ENCODE measurements at regions not wholly inside any gene's neighbourhood (a gene's known extent, or its start where the extent isn't known, plus 50 kb on each side); places are given as distances from the start of the nearest gene placed in this dataset.

DNA sequence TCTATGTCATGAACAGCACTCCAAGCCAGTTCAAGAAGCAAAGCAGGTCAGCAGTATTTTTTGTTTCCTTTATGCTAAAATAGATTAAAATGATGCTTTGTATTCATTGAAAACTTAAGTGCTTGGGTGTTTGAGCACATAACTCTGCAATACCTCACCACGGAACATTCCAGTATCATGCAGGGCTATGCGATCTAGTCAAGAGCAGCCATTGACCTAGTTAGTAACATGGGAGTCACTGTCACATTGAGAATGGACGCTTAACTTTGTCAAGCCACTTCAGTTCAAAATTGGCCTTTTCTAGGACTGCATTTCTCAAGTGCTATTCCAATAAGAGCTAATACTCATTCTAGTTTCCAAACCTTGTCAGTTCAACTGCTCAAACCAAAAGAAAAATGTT, 160.1 kb upstream of the FSTL5 start:
- no peak for TF ChIP-seq TAF1 (IDR thresholded peaks at IDR 0.05; ENCODE audit: borderline replicate concordance, low read depth, low read length)
- no peak for TF ChIP-seq POLR2A (IDR thresholded peaks at IDR 0.05; ENCODE audit: low read depth, low read length)
- TF ChIP-seq POLR2AphosphoS5 (IDR thresholded peaks at IDR 0.05; ENCODE audit: low read depth, low read length), result no peak
- DNase-seq (ENCODE audit: insufficient read length), result no peak
- no peak for FAIRE-seq

DNA sequence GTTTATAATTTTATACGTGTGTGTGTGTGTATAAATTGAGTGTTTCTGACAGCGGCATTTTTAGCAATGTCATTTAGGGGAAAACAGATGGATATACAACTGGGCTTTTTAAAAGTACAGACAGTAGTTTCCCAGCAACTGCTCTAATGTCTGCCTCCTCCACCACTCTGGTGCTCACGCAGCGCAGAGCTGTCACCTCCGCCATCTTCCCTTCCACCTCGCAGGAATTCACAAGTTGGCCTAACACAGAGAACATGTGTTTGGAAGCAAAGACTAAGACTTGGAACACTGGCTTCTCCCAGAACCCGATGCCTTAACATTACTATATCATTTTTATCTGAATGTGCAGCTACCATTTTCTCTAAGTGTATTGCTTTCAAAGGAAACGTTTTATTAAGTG, 158.3 kb upstream of the FSTL5 start:
- TF ChIP-seq POLR2A (IDR thresholded peaks at IDR 0.05; ENCODE audit: low read depth, low read length) (no peak), TAF1 (IDR thresholded peaks at IDR 0.05; ENCODE audit: borderline replicate concordance, low read depth, low read length) (no peak), POLR2AphosphoS5 (IDR thresholded peaks at IDR 0.05; ENCODE audit: low read depth, low read length) (no peak)
- FAIRE-seq (no peak), DNase-seq (ENCODE audit: insufficient read length) (no peak)

DNA sequence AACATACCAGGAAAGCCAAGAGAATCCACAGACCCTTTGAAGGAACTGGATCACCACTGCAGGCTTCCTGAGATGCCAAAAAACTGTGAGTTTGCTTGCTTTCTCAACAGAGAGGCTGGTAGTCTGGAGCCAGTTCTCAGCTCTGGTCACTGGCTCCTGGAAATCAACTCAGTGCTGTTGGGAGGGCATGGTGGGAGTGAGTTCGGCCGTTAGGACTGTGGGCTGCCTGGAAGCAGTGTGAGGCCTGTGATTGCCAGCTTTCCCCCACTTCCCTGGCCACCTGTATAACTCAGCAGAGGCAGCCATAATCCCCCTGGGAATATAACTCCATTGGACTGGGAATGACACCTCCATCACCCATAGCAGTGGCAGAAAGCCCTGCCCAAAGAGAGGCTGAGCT, 122.0 kb upstream of the FSTL5 start:
- FAIRE-seq, result no peak
- DNase-seq (ENCODE audit: insufficient read length), result no peak
- no peak for TF ChIP-seq TAF1 (IDR thresholded peaks at IDR 0.05; ENCODE audit: borderline replicate concordance, low read depth, low read length)
- no peak for TF ChIP-seq POLR2A (IDR thresholded peaks at IDR 0.05; ENCODE audit: low read depth, low read length)
- no peak for TF ChIP-seq POLR2AphosphoS5 (IDR thresholded peaks at IDR 0.05; ENCODE audit: low read depth, low read length)

- DNase-seq (ENCODE audit: insufficient read length) (no peak), FAIRE-seq (no peak)
- TF ChIP-seq POLR2AphosphoS5 (IDR thresholded peaks at IDR 0.05; ENCODE audit: low read depth, low read length) (no peak), TAF1 (IDR thresholded peaks at IDR 0.05; ENCODE audit: borderline replicate concordance, low read depth, low read length) (no peak), POLR2A (IDR thresholded peaks at IDR 0.05; ENCODE audit: low read depth, low read length) (no peak)
Measured at GRCh38 chr4:162282684-162283083, 118.9 kb upstream of the FSTL5 start.

DNA sequence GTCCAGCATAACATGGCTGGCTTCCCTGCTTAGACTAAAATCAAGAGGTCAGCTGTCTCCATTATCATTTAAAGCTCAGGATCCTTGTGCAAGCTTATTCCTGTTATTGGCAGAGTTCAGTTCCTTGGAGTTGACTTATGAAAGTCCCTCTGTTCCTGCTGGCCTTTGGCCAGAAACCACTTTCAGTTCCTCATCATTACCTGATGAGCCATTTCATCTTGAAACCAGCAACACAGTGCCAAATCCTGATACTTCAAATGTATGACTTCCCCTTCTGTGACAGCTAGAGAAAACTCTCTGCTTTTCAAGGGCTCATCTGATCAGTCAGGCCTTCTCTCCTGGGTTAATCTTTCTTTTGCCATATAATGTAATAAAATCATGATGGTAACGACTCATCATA, 110.6 kb upstream of the FSTL5 start:
- FAIRE-seq (peak; percentile 38), DNase-seq (ENCODE audit: insufficient read length) (no peak)
- TF ChIP-seq POLR2AphosphoS5 (IDR thresholded peaks at IDR 0.05; ENCODE audit: low read depth, low read length) (no peak), TAF1 (IDR thresholded peaks at IDR 0.05; ENCODE audit: borderline replicate concordance, low read depth, low read length) (no peak), POLR2A (IDR thresholded peaks at IDR 0.05; ENCODE audit: low read depth, low read length) (no peak)

DNA sequence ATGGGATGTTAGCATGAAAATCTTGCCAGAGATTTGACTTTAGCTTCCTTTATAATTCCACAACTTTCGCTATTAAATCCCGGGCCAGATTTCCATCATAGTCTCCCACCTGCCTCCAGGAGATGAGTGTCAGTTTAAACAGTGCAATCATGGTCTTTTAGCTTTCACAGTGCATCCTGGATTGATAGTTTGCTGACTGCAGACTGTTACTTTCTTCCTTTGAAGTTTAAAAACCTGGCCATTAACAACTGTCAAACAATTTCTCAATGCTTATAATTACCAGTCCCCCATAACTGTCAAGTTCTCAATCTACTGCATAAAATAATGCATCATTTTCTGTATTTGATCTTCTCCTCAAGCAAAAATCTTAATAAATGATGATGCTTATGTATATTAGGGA, 108.4 kb upstream of the FSTL5 start:
- DNase-seq (ENCODE audit: insufficient read length) (no peak), FAIRE-seq (no peak)
- TF ChIP-seq TAF1 (IDR thresholded peaks at IDR 0.05; ENCODE audit: borderline replicate concordance, low read depth, low read length), result no peak

- DNase-seq (ENCODE audit: insufficient read length) (no peak), FAIRE-seq (no peak)
- TF ChIP-seq POLR2A (IDR thresholded peaks at IDR 0.05; ENCODE audit: low read depth, low read length), result no peak
- no peak for TF ChIP-seq POLR2AphosphoS5 (IDR thresholded peaks at IDR 0.05; ENCODE audit: low read depth, low read length)
- no peak for TF ChIP-seq TAF1 (IDR thresholded peaks at IDR 0.05; ENCODE audit: borderline replicate concordance, low read depth, low read length)
Measured at GRCh38 chr4:162268911-162269310, 105.1 kb upstream of the FSTL5 start.

DNA sequence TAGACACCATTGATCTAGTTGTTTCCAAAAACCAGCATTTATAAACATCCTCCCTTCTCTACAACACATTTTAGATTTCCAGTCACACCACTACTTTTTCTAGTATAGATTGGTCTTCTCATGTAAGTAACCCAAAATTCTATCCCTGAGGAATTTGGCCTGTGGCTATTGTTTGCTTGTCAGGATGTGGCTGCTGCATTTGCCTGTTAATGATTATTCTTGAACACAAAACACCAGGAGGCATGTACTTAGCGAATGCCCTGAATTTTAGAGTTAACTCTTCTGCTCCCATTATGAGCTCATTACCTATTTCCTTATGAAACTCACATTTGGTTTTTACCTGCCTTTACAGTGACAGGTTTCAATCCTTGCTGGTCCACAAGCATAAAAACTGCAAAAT, 102.0 kb upstream of the FSTL5 start:
- TF ChIP-seq POLR2A (IDR thresholded peaks at IDR 0.05; ENCODE audit: low read depth, low read length), result no peak
- TF ChIP-seq POLR2AphosphoS5 (IDR thresholded peaks at IDR 0.05; ENCODE audit: low read depth, low read length), result no peak
- no peak for TF ChIP-seq TAF1 (IDR thresholded peaks at IDR 0.05; ENCODE audit: borderline replicate concordance, low read depth, low read length)
- FAIRE-seq, result no peak
- no peak for DNase-seq (ENCODE audit: insufficient read length)

DNA sequence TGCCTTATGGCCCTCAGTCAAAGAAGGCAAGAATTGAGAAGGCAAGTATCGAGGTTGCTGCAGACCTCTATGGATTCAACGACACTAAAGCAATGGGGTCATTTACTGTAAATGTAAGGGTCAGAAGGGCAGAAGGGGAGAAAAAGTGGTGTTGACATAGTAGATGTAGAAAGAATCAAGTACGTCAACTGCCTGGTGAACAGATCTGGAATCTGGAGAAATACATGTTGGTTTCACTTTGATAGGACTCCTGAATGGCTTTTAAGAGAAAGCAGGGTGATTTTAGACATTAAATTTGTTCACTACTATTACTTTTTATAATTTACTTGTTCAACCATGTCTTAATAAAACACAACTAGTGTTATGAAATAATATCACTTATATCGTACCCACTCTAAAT, 81.3 kb upstream of the FSTL5 start:
- no peak for TF ChIP-seq TAF1 (IDR thresholded peaks at IDR 0.05; ENCODE audit: borderline replicate concordance, low read depth, low read length)
- TF ChIP-seq POLR2A (IDR thresholded peaks at IDR 0.05; ENCODE audit: low read depth, low read length), result no peak
- no peak for TF ChIP-seq POLR2AphosphoS5 (IDR thresholded peaks at IDR 0.05; ENCODE audit: low read depth, low read length)
- DNase-seq (ENCODE audit: insufficient read length), result no peak
- no peak for FAIRE-seq

DNA sequence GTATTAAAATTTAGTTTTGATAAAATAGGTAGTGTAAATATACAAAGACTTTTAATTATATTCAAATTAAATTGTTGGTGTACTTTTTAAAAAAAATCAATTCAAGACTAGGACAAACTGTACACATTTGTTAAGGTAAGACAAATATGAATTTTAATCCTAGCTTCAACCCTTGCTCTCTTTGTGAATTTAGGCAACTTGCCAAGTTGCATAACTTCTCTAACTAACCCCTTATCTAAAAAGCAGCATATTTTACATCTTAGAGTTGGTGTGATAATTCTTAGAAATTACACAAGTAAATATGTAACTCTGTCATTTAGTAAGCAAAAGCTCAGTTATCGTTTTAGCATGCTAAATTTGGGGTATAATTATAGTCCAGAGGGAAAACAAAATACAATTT, 78.1 kb upstream of the FSTL5 start:
- TF ChIP-seq TAF1 (IDR thresholded peaks at IDR 0.05; ENCODE audit: borderline replicate concordance, low read depth, low read length) (no peak), POLR2A (IDR thresholded peaks at IDR 0.05; ENCODE audit: low read depth, low read length) (no peak), POLR2AphosphoS5 (IDR thresholded peaks at IDR 0.05; ENCODE audit: low read depth, low read length) (no peak)
- DNase-seq (ENCODE audit: insufficient read length) (no peak), FAIRE-seq (no peak)

- no peak for TF ChIP-seq POLR2A (IDR thresholded peaks at IDR 0.05; ENCODE audit: low read depth, low read length)
- TF ChIP-seq TAF1 (IDR thresholded peaks at IDR 0.05; ENCODE audit: borderline replicate concordance, low read depth, low read length), result no peak
- no peak for TF ChIP-seq POLR2AphosphoS5 (IDR thresholded peaks at IDR 0.05; ENCODE audit: low read depth, low read length)
- no peak for DNase-seq (ENCODE audit: insufficient read length)
- no peak for FAIRE-seq
Measured at GRCh38 chr4:162239992-162240769, 76.4 kb upstream of the FSTL5 start.

DNA sequence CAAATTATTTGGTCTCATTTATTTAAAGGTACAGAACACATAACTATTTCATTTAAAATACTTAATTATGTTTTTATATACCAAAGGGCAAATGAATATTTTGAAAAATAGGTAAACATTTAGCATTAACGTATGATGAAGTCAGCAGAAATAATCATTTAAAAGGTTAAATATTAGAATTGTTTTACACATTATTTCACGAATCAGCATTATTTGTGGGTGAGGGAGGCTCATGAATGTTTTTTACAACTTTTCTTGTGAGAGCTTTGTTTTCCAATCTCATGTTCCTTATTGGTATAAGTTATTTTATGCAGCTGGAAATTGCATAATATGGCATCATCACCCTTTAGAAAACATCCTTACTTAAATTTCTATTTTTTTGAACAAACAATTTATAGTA, 73.9 kb upstream of the FSTL5 start:
- no peak for FAIRE-seq

More for the DNA sequence above, 73.9 kb upstream of the FSTL5 start:
- no peak for DNase-seq (ENCODE audit: insufficient read length)
- TF ChIP-seq POLR2AphosphoS5 (IDR thresholded peaks at IDR 0.05; ENCODE audit: low read depth, low read length) (no peak), TAF1 (IDR thresholded peaks at IDR 0.05; ENCODE audit: borderline replicate concordance, low read depth, low read length) (no peak), POLR2A (IDR thresholded peaks at IDR 0.05; ENCODE audit: low read depth, low read length) (no peak)
